WTC11 (cell line): ENCODE measurements at regions not wholly inside any gene's neighbourhood (a gene's known extent, or its start where the extent isn't known, plus 50 kb on each side); places are given as distances from the start of the nearest gene placed in this dataset.

Source experiments
- ATAC-seq: fragments of 200-7000 bp; cut with Tn5 transposase; 2 replicates; pipeline ENCODE4 v1.10.0; 2021; ENCODE audit warnings: mild to moderate bottlenecking, moderate library complexity
- CTCF ChIA-PET: fragments of 300-600 bp; sonication (Branson Sonifier 250); formaldehyde crosslinking; loops from one replicate; lab custom pipeline; 2021; ENCODE audit warnings: antibody characterized with exemption; lab: Charles Lee
- POLR2A ChIA-PET: fragments of 350-600 bp; sonication (Branson Sonifier 250); formaldehyde crosslinking; loops from one replicate; lab custom pipeline; 2021; ENCODE audit warnings: antibody characterized with exemption; lab: Charles Lee
- DNase-seq: peaks from one replicate; pipeline ENCODE4 v3.0.0; 2021; ENCODE audit warnings: low spot score
- H3K27ac Mint-ChIP-seq: 2 replicates; pipeline ENCODE4 v1.8.0; 2021; ENCODE audit warnings: mixed read lengths
- H3K27me3 Mint-ChIP-seq: 2 replicates; pipeline ENCODE4 v1.8.0; 2021; ENCODE audit warnings: low read depth, mild to moderate bottlenecking, moderate library complexity, mixed read lengths
- H3K36me3 Mint-ChIP-seq: 2 replicates; pipeline ENCODE4 v1.8.0; 2021; ENCODE audit warnings: mixed read lengths
- H3K4me1 Mint-ChIP-seq: 2 replicates; pipeline ENCODE4 v1.8.0; 2022; ENCODE audit warnings: mixed read lengths
- H3K4me3 Mint-ChIP-seq: 2 replicates; pipeline ENCODE4 v1.8.0; 2021; ENCODE audit warnings: mild to moderate bottlenecking, moderate library complexity, mixed read lengths
- H3K9me3 Mint-ChIP-seq: 2 replicates; pipeline ENCODE4 v1.8.0; 2021; ENCODE audit warnings: mixed read lengths
- ATF1 ChIP-seq: sonication (generic); formaldehyde crosslinking; IDR thresholded peaks from 2 replicates; pipeline ENCODE4 v1.8.1; 2023; ENCODE audit warnings: mild to moderate bottlenecking, moderate library complexity, missing genetic modification reagents
- CBFB ChIP-seq: sonication (generic); formaldehyde crosslinking; IDR thresholded peaks from 2 replicates; pipeline ENCODE4 v1.8.1; 2022; ENCODE audit warnings: mild to moderate bottlenecking, low read depth, missing genetic modification reagents
- CREB1 ChIP-seq: sonication (generic); formaldehyde crosslinking; IDR thresholded peaks from 2 replicates; pipeline ENCODE4 v1.8.0; 2023; ENCODE audit warnings: mild to moderate bottlenecking, missing genetic modification reagents
- CREM ChIP-seq: sonication (generic); formaldehyde crosslinking; IDR thresholded peaks from 2 replicates; pipeline ENCODE4 v1.8.1; 2022; ENCODE audit warnings: mild to moderate bottlenecking, missing genetic modification reagents, moderate library complexity
- E2F4 ChIP-seq: sonication (generic); formaldehyde crosslinking; IDR thresholded peaks from 2 replicates; pipeline ENCODE4 v1.8.1; 2022; ENCODE audit warnings: low read depth, mild to moderate bottlenecking, moderate library complexity, missing genetic modification reagents, borderline replicate concordance
- ESRRA ChIP-seq: sonication (generic); formaldehyde crosslinking; IDR thresholded peaks from 2 replicates; pipeline ENCODE4 v1.8.1; 2022; ENCODE audit warnings: mild to moderate bottlenecking, missing genetic modification reagents, borderline replicate concordance
- ETV6 ChIP-seq: sonication (generic); formaldehyde crosslinking; IDR thresholded peaks from 2 replicates; pipeline ENCODE4 v1.8.1; 2022; ENCODE audit warnings: mild to moderate bottlenecking, missing genetic modification reagents
- FOXK1 ChIP-seq: sonication (generic); formaldehyde crosslinking; IDR thresholded peaks from 2 replicates; pipeline ENCODE4 v1.8.0; 2022; ENCODE audit warnings: mild to moderate bottlenecking, moderate library complexity, missing genetic modification reagents
- GABPB1 ChIP-seq: sonication (generic); formaldehyde crosslinking; IDR thresholded peaks from 2 replicates; pipeline ENCODE4 v1.8.1; 2023; ENCODE audit warnings: mild to moderate bottlenecking, missing genetic modification reagents
- GRHL2 ChIP-seq: fragments of 250-450 bp; sonication (Bioruptor Pico); IDR thresholded peaks from 2 replicates; pipeline ENCODE4 v1.8.0; 2022; ENCODE audit warnings: mild to moderate bottlenecking, moderate library complexity; ENCODE audit not compliant: insufficient replicate concordance, severe bottlenecking
- MLX ChIP-seq: sonication (generic); formaldehyde crosslinking; IDR thresholded peaks from 2 replicates; pipeline ENCODE4 v1.8.1; 2023; ENCODE audit warnings: mild to moderate bottlenecking, missing genetic modification reagents, moderate library complexity
- NR1H2 ChIP-seq: sonication (generic); formaldehyde crosslinking; IDR thresholded peaks from 2 replicates; pipeline ENCODE4 v1.9.0; 2021; ENCODE audit warnings: mild to moderate bottlenecking, moderate library complexity, missing genetic modification reagents
- NR3C1 ChIP-seq: sonication (generic); formaldehyde crosslinking; conservative IDR thresholded peaks from 2 replicates; pipeline ENCODE4 v1.8.1; 2023; ENCODE audit warnings: low read depth, mild to moderate bottlenecking, missing genetic modification reagents
- RELA ChIP-seq: sonication (generic); formaldehyde crosslinking; IDR thresholded peaks from 2 replicates; pipeline ENCODE4 v1.8.1; 2022; ENCODE audit warnings: missing genetic modification reagents, mild to moderate bottlenecking, borderline replicate concordance
- SOX15 ChIP-seq: fragments of 250-450 bp; sonication (Bioruptor Pico); IDR thresholded peaks from 2 replicates; pipeline ENCODE4 v1.9.0; 2021; ENCODE audit warnings: mild to moderate bottlenecking
- SP1 ChIP-seq: sonication (generic); formaldehyde crosslinking; conservative IDR thresholded peaks from 2 replicates; pipeline ENCODE4 v1.8.1; 2022; ENCODE audit warnings: missing genetic modification reagents
- TEAD1 ChIP-seq: sonication (generic); formaldehyde crosslinking; IDR thresholded peaks from 2 replicates; pipeline ENCODE4 v1.8.0; 2022; ENCODE audit warnings: mild to moderate bottlenecking, missing genetic modification reagents
- USF1 ChIP-seq: sonication (generic); formaldehyde crosslinking; IDR thresholded peaks from 2 replicates; pipeline ENCODE4 v1.8.0; 2022; ENCODE audit warnings: mild to moderate bottlenecking, missing genetic modification reagents
- ZBTB43 ChIP-seq: sonication (generic); formaldehyde crosslinking; IDR thresholded peaks from 2 replicates; pipeline ENCODE4 v1.8.1; 2023; ENCODE audit warnings: mild to moderate bottlenecking, missing genetic modification reagents
- ZNF121 ChIP-seq: sonication (generic); formaldehyde crosslinking; IDR thresholded peaks from 2 replicates; pipeline ENCODE4 v1.8.0; 2023; ENCODE audit warnings: missing genetic modification reagents
- ZNF138 ChIP-seq: sonication (generic); formaldehyde crosslinking; conservative IDR thresholded peaks from 2 replicates; pipeline ENCODE4 v1.8.1; 2022; ENCODE audit warnings: mild to moderate bottlenecking, moderate library complexity, missing genetic modification reagents
- ZNF317 ChIP-seq: sonication (generic); formaldehyde crosslinking; IDR thresholded peaks from 2 replicates; pipeline ENCODE4 v1.8.1; 2023; ENCODE audit warnings: low read depth, mild to moderate bottlenecking, moderate library complexity, missing genetic modification reagents, borderline replicate concordance
- ZNF423 ChIP-seq: fragments of 250-450 bp; sonication (Bioruptor Pico); IDR thresholded peaks from 2 replicates; pipeline ENCODE4 v2.1.2; 2022; ENCODE audit warnings: mild to moderate bottlenecking, moderate library complexity
- TF ChIP-seq, protein P1 (sequence below): sonication (generic); formaldehyde crosslinking; IDR thresholded peaks from 2 replicates; pipeline ENCODE4 v1.8.0; 2022; ENCODE audit warnings: mild to moderate bottlenecking, missing genetic modification reagents
- TF ChIP-seq, protein P2 (sequence below): sonication (generic); formaldehyde crosslinking; conservative IDR thresholded peaks from 2 replicates; pipeline ENCODE4 v1.8.1; 2022; ENCODE audit warnings: mild to moderate bottlenecking, missing genetic modification reagents
- TF ChIP-seq, protein P3 (sequence below): sonication (generic); formaldehyde crosslinking; IDR thresholded peaks from 2 replicates; pipeline ENCODE4 v1.8.1; 2022; ENCODE audit warnings: mild to moderate bottlenecking, moderate library complexity, missing genetic modification reagents
- TF ChIP-seq, protein P4 (sequence below): fragments of 250-450 bp; sonication (Bioruptor Pico); IDR thresholded peaks from 2 replicates; pipeline ENCODE4 v1.8.0; 2021; ENCODE audit warnings: mild to moderate bottlenecking
- TF ChIP-seq, protein P5 (sequence below): sonication (generic); formaldehyde crosslinking; IDR thresholded peaks from 2 replicates; pipeline ENCODE4 v1.8.0; 2022; ENCODE audit warnings: mild to moderate bottlenecking, missing genetic modification reagents

DNA sequence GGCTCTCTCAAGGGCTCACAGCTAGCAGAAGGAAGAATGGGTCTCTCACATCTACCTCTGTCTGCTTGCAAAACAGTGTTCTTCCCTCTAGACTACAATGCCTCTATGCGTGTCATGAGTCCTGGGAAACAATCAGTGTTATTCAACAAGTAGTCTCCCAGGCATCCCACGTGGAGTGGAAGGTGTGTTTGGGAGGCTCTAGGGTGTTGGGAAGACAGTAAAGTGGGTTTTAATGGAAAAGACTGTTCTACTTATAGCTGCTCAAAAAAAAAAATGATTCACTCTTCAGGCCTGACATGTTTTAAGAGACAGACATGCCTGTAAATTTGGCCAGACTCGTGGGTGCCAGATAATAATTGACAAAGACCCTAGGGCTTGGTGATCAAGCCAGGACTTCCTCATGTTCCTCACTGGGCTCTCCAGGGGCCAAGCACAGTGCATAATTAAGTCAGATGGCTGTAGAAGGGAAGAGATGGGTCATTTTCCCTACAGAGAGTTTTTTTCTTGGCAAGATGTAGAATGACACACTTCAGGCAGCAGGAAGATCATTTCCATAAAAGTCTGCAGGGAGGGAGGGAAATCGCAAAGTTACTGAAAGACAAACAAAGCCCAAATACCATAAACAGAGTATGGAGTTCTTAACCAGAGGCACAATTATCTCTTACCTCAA lies 246.4 kb downstream of the ACTL7B start (continued):
- TF ChIP-seq GABPB1 (CRISPR knock-in tag) (no peak), MLX (no peak), ZNF423 (CRISPR knock-in tag) (no peak), ZNF121 (CRISPR knock-in tag) (no peak), FOXK1 (CRISPR knock-in tag) (no peak), TEAD1 (no peak)
- TF ChIP-seq, protein P1, sequence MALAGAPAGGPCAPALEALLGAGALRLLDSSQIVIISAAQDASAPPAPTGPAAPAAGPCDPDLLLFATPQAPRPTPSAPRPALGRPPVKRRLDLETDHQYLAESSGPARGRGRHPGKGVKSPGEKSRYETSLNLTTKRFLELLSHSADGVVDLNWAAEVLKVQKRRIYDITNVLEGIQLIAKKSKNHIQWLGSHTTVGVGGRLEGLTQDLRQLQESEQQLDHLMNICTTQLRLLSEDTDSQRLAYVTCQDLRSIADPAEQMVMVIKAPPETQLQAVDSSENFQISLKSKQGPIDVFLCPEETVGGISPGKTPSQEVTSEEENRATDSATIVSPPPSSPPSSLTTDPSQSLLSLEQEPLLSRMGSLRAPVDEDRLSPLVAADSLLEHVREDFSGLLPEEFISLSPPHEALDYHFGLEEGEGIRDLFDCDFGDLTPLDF (CRISPR knock-in tag) = no peak

GRCh38 chr9:108607607-108608006 lies 248.2 kb downstream of the ACTL7B start:
- H3K27ac Mint-ChIP-seq = no peak overlapping the region
- ATAC-seq (no peak), DNase-seq (no peak)
- no peaks in the 10 kb centered on the region; the same call in 1 of the 2 replicates for H3K27me3 Mint-ChIP-seq
- H3K4me3 Mint-ChIP-seq = no peak overlapping the region
- 0 out of 2 replicates have a peak, but pooled peaks cover 5% of the 10 kb centered on the region for H3K4me1 Mint-ChIP-seq
- H3K9me3 Mint-ChIP-seq = peaks cover 6% of the 10 kb centered on the region
- ChIA-PET CTCF (no interaction called here), POLR2A (no interaction called here)
- no peak for TF ChIP-seq RELA (CRISPR knock-in tag)
- TF ChIP-seq ZBTB43 (CRISPR knock-in tag) = no peak
- TF ChIP-seq, protein P2, sequence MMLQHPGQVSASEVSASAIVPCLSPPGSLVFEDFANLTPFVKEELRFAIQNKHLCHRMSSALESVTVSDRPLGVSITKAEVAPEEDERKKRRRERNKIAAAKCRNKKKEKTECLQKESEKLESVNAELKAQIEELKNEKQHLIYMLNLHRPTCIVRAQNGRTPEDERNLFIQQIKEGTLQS = no peak
- no peak for TF ChIP-seq GABPB1 (CRISPR knock-in tag)
- no peak for TF ChIP-seq NR3C1
- no peak for TF ChIP-seq ZNF317 (CRISPR knock-in tag)
- TF ChIP-seq E2F4 (CRISPR knock-in tag) = no peak
- TF ChIP-seq ATF1 = no peak
- no peak for TF ChIP-seq SOX15 (CRISPR knock-in tag)
- TF ChIP-seq USF1 (CRISPR knock-in tag) = no peak
- TF ChIP-seq, protein P3, sequence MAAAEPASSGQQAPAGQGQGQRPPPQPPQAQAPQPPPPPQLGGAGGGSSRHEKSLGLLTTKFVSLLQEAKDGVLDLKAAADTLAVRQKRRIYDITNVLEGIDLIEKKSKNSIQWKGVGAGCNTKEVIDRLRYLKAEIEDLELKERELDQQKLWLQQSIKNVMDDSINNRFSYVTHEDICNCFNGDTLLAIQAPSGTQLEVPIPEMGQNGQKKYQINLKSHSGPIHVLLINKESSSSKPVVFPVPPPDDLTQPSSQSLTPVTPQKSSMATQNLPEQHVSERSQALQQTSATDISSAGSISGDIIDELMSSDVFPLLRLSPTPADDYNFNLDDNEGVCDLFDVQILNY (CRISPR knock-in tag) = no peak
- TF ChIP-seq CBFB (CRISPR knock-in tag) = no peak
- H3K36me3 Mint-ChIP-seq = no peaks in the 10 kb centered on the region

GRCh38 chr9:108606401-108606800 lies 249.4 kb downstream of the ACTL7B start:
- Mint-ChIP-seq H3K9me3 (peaks cover 6% of the 10 kb centered on the region), H3K27me3 (no peaks in the 10 kb centered on the region; the same call in 1 of the 2 replicates), H3K4me3 (no peak overlapping the region), H3K36me3 (no peaks in the 10 kb centered on the region), H3K4me1 (0 out of 2 replicates have a peak, but pooled peaks cover 5% of the 10 kb centered on the region), H3K27ac (no peak overlapping the region)
- DNase-seq (no peak), ATAC-seq (no peak)
- ChIA-PET CTCF (no interaction called here), POLR2A (no interaction called here)
- no peak for TF ChIP-seq NR1H2 (CRISPR knock-in tag)
- TF ChIP-seq CREB1 = no peak
- TF ChIP-seq, protein P4, sequence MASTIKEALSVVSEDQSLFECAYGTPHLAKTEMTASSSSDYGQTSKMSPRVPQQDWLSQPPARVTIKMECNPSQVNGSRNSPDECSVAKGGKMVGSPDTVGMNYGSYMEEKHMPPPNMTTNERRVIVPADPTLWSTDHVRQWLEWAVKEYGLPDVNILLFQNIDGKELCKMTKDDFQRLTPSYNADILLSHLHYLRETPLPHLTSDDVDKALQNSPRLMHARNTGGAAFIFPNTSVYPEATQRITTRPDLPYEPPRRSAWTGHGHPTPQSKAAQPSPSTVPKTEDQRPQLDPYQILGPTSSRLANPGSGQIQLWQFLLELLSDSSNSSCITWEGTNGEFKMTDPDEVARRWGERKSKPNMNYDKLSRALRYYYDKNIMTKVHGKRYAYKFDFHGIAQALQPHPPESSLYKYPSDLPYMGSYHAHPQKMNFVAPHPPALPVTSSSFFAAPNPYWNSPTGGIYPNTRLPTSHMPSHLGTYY = no peak
- no peak for TF ChIP-seq ZNF138 (CRISPR knock-in tag)
- no peak for TF ChIP-seq CREM (CRISPR knock-in tag)
- no peak for TF ChIP-seq ESRRA
- no peak for TF ChIP-seq SP1 (CRISPR knock-in tag)
- TF ChIP-seq, protein P5, sequence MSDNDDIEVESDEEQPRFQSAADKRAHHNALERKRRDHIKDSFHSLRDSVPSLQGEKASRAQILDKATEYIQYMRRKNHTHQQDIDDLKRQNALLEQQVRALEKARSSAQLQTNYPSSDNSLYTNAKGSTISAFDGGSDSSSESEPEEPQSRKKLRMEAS (CRISPR knock-in tag) = no peak
- no peak for TF ChIP-seq GRHL2 (CRISPR knock-in tag)
- no peak for TF ChIP-seq ETV6
